ENCODE measurements at regions not wholly inside any gene's neighbourhood (a gene's known extent, or its start where the extent isn't known, plus 50 kb on each side); places are given as distances from the start of the nearest gene placed in this dataset.

DNA sequence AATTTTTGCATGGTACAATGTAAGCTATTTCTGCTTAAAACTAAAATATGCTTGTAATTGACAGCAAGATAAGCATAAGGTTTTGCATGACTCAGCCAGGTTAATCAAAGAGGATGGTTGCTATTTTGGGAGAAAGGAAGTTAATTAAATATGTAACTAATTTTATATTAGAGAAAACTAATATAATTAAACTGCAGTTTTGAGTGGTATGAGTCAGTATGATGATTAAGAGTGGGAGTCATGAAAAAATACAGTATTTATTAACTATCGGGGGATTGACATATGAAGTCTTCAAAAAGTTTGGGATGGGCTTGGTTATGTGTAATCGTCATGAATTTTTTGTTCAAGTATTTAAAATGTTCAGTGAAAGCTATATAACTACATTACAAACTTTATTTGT, 54.0 kb upstream of the CDK20 start:
- TF ChIP-seq CTCF (IDR thresholded peaks at IDR 0.05) = no peak
- TF ChIP-seq EZH2 (IDR thresholded peaks at IDR 0.05) = no peak
- TF ChIP-seq EZH2phosphoT487 (IDR thresholded peaks at IDR 0.05) = no peak
